HCT116 (cell line): ENCODE measurements at regions not wholly inside any gene's neighbourhood (a gene's known extent, or its start where the extent isn't known, plus 50 kb on each side); places are given as distances from the start of the nearest gene placed in this dataset.
A peak's percentile ranks its signal among the peaks of the same experiment; 100 is the strongest.

Experiments
- ATAC-seq: fragments of 200-7000 bp; cut with Tn5 transposase; 2 replicates; pipeline ENCODE4 v1.9.1; 2020; ENCODE audit warnings: mild to moderate bottlenecking, moderate library complexity
- BruUV-seq: library from RNA; stranded (reverse); fragments of 400-500 nt; replicated peaks from 2 replicates; lab custom pipeline; 2021; lab: Mats Ljungman, UMichigan
- CTCF ChIA-PET: fragments of 300-600 bp; sonication (Branson Sonifier 250); formaldehyde crosslinking; loops from one replicate; lab custom pipeline; 2021; ENCODE audit warnings: antibody characterized with exemption; lab: Charles Lee
- POLR2A ChIA-PET: fragments of 300-600, 350-600 bp; sonication (Branson Sonifier 250); formaldehyde crosslinking; loops from one replicate; lab custom pipeline; 2021; ENCODE audit warnings: antibody characterized with exemption; lab: Charles Lee
- RAD21 ChIA-PET, 2 experiments: fragments of 300-600 bp; sonication (Branson Sonifier 250); formaldehyde crosslinking; loops; one replicate each; lab custom pipeline; 2023; ENCODE audit warnings: low total read pairs in 2 of 2; ENCODE audit not compliant: uncharacterized antibody in 2 of 2, unreplicated experiment in 2 of 2, low non-redundant PET in 1 of 2; lab: Charles Lee
- DNase-seq: peaks from one replicate; pipeline ENCODE4 v3.0.0-alpha.2; 2010; ENCODE audit warnings: low read depth, low spot score
- H2AFZ ChIP-seq: fragments of 200-600 bp; shearing (Covaris generic), sonication (generic); 2 replicates; pipeline ENCODE4 v1.6.1; 2017; ENCODE audit warnings: low read depth, mixed run types, mixed read lengths, antibody characterized with exemption, low read length; ENCODE audit not compliant: poor library complexity, severe bottlenecking
- H3K27ac ChIP-seq: 2 replicates; pipeline ENCODE4 v1.5.1; 2012; ENCODE audit warnings: low read depth, low read length
- H3K27me3 ChIP-seq: fragments of 200-600 bp; sonication (generic); 2 replicates; pipeline ENCODE4 v1.6.1; 2016; ENCODE audit warnings: mixed run types, low read length, mixed read lengths; ENCODE audit not compliant: insufficient read depth
- H3K36me3 ChIP-seq, 2 experiments: fragments of 200-500 bp in 1 of 2; fragments of 200-600 bp in 1 of 2; sonication (Bioruptor generic) in 1 of 2; sonication (generic) in 1 of 2; 2 replicates each; pipeline versions ENCODE4 v1.5.1 to v1.6.1; 2014 to 2016; ENCODE audit warnings: low read length in 2 of 2, inconsistent platforms in 1 of 2, mixed read lengths in 1 of 2, mixed run types in 1 of 2; ENCODE audit not compliant: insufficient read depth in 2 of 2, control insufficient read depth in 1 of 2
- H3K4me1 ChIP-seq, 2 experiments: fragments of 200-600 bp in 1 of 2; sonication (generic) in 1 of 2; 2 replicates each; pipeline versions ENCODE4 v1.5.1 to v1.6.1; 2012 to 2017; ENCODE audit warnings: low read length in 2 of 2, inconsistent platforms in 1 of 2, mild to moderate bottlenecking in 1 of 2, mixed read lengths in 1 of 2, mixed run types in 1 of 2, moderate library complexity in 1 of 2; ENCODE audit not compliant: insufficient read depth in 2 of 2, control insufficient read depth in 1 of 2
- H3K4me2 ChIP-seq: fragments of 200-600 bp; sonication (generic); 2 replicates; pipeline ENCODE4 v1.6.1; 2017; ENCODE audit warnings: mixed run types, low read length, mixed read lengths
- H3K4me3 ChIP-seq, 2 experiments: fragments of 200-600 bp in 1 of 2; sonication (generic) in 1 of 2; replicated peaks in 1 of 2; 2 replicates each; pipeline ENCODE4 v1.5.1; 2011 to 2016; ENCODE audit warnings: low read length in 2 of 2, control low read depth in 1 of 2, low read depth in 1 of 2, mild to moderate bottlenecking in 1 of 2, mixed read lengths in 1 of 2, mixed run types in 1 of 2
- H3K79me2 ChIP-seq: fragments of 200-600 bp; sonication (generic); 2 replicates; pipeline ENCODE4 v1.6.1; 2017; ENCODE audit warnings: mild to moderate bottlenecking, mixed run types, low read length, moderate library complexity, mixed read lengths; ENCODE audit not compliant: insufficient read depth
- H3K9ac ChIP-seq: fragments of 200-600 bp; sonication (generic); 2 replicates; pipeline ENCODE4 v1.6.1; 2016; ENCODE audit warnings: low read length, mixed read lengths
- H3K9me2 ChIP-seq: fragments of 200-600 bp; sonication (generic), shearing (Covaris generic); 2 replicates; pipeline ENCODE4 v1.6.1; 2017; ENCODE audit warnings: mixed run types, mild to moderate bottlenecking, moderate library complexity; ENCODE audit not compliant: insufficient read depth
- H3K9me3 ChIP-seq, 2 experiments: fragments of 200-500 bp in 1 of 2; fragments of 200-600 bp in 1 of 2; sonication (Bioruptor generic) in 1 of 2; sonication (generic) in 1 of 2; 2 replicates each; pipeline ENCODE4 v1.6.1; 2014 to 2017; ENCODE audit warnings: low read length in 2 of 2, mixed read lengths in 2 of 2, inconsistent platforms in 1 of 2, low read depth in 1 of 2, mild to moderate bottlenecking in 1 of 2, mixed run types in 1 of 2, moderate library complexity in 1 of 2; ENCODE audit not compliant: control insufficient read depth in 1 of 2, insufficient read depth in 1 of 2
- H4K20me1 ChIP-seq: fragments of 200-600 bp; sonication (generic), shearing (Covaris generic); 2 replicates; pipeline ENCODE4 v1.6.1; 2017; ENCODE audit warnings: mixed run types, mild to moderate bottlenecking, moderate library complexity; ENCODE audit not compliant: insufficient read depth
- CBX3 ChIP-seq: IDR thresholded peaks from 2 replicates; pipeline ENCODE4 v1.6.1; 2012; ENCODE audit warnings: low read depth
- CEBPB ChIP-seq: IDR thresholded peaks from 2 replicates; pipeline ENCODE4 v1.6.1; 2012; ENCODE audit warnings: low read depth
- ELF1 ChIP-seq: IDR thresholded peaks from 2 replicates; pipeline ENCODE4 v1.6.1; 2012; ENCODE audit warnings: low read depth, borderline replicate concordance
- EZH2phosphoT487 ChIP-seq: fragments of 200-600 bp; IDR thresholded peaks from 2 replicates; pipeline ENCODE4 v1.6.1; 2018; ENCODE audit warnings: antibody characterized with exemption, borderline replicate concordance
- FOSL1 ChIP-seq: IDR thresholded peaks from 2 replicates; pipeline ENCODE4 v1.6.1; 2012; ENCODE audit warnings: low read depth
- JUND ChIP-seq: IDR thresholded peaks from 2 replicates; pipeline ENCODE4 v1.6.1; 2012
- POLR2A ChIP-seq: IDR thresholded peaks from 2 replicates; pipeline ENCODE4 v1.7.0; 2011; ENCODE audit warnings: borderline replicate concordance; ENCODE audit not compliant: insufficient read depth, insufficient read length; ENCODE audit errors: extremely low read depth
- TCF7L2 ChIP-seq: IDR thresholded peaks from 2 replicates; pipeline ENCODE4 v1.7.0; 2011; ENCODE audit warnings: borderline replicate concordance, inconsistent platforms; ENCODE audit not compliant: insufficient read depth, insufficient read length; ENCODE audit errors: extremely low read depth
- YY1 ChIP-seq: IDR thresholded peaks from 2 replicates; pipeline ENCODE4 v1.6.1; 2011; ENCODE audit warnings: low read length, low read depth, moderate library complexity, mild to moderate bottlenecking; ENCODE audit not compliant: insufficient replicate concordance; ENCODE audit errors: extremely low read depth
- ZFX ChIP-seq: fragments of 450-650 bp; IDR thresholded peaks from 2 replicates; pipeline ENCODE4 v1.6.1; 2017
- intact Hi-C: fragments of 100-400 bp; cut with micrococcal nuclease; formaldehyde crosslinking; loops from 2 replicates; pipeline ENCODE4 v1.10.0; 2022
- TF ChIP-seq, protein P1 (sequence below), 3 experiments: fragments of 200-600 bp in 1 of 3; sonication (generic) in 1 of 3; IDR thresholded peaks in 2 of 3; conservative IDR thresholded peaks in 1 of 3; 2 replicates each; pipeline ENCODE4 v1.5.1; 2012 to 2017; ENCODE audit warnings: low read depth in 2 of 3, low read length in 2 of 3, antibody characterized with exemption in 1 of 3, borderline replicate concordance in 1 of 3, control low read depth in 1 of 3, mild to moderate bottlenecking in 1 of 3, mixed read lengths in 1 of 3, mixed run types in 1 of 3, moderate library complexity in 1 of 3; ENCODE audit not compliant: insufficient read depth in 1 of 3
- TF ChIP-seq, protein P2 (sequence below): IDR thresholded peaks from 2 replicates; pipeline ENCODE4 v1.6.1; 2012

GRCh38 chr5:125215593-125215992 is 469.2 kb upstream of the ZNF608 start:
- Histone ChIP-seq H3K27ac (no peak overlapping the region), H3K79me2 (no peaks in the 10 kb centered on the region), H3K36me3 (no peaks in the 10 kb centered on the region), H3K27me3 (no peaks in the 10 kb centered on the region), H3K9me2 (no peaks in the 10 kb centered on the region), H3K9ac (no peak overlapping the region), H4K20me1 (no peaks in the 10 kb centered on the region), H3K9me3 (no peaks in the 10 kb centered on the region), H2AFZ (peak overlapping the region; percentile 41), H3K4me3 (no peak overlapping the region), H3K4me1 (no peaks in the 10 kb centered on the region), H3K4me2 (no peak overlapping the region)
- ChIA-PET POLR2A (no interaction called here), CTCF (no interaction called here), RAD21 (no interaction called here)
- ATAC-seq (no peak), DNase-seq (no peak)
- TF ChIP-seq CEBPB = no peak
- TF ChIP-seq JUND = no peak
- TF ChIP-seq, protein P1, sequence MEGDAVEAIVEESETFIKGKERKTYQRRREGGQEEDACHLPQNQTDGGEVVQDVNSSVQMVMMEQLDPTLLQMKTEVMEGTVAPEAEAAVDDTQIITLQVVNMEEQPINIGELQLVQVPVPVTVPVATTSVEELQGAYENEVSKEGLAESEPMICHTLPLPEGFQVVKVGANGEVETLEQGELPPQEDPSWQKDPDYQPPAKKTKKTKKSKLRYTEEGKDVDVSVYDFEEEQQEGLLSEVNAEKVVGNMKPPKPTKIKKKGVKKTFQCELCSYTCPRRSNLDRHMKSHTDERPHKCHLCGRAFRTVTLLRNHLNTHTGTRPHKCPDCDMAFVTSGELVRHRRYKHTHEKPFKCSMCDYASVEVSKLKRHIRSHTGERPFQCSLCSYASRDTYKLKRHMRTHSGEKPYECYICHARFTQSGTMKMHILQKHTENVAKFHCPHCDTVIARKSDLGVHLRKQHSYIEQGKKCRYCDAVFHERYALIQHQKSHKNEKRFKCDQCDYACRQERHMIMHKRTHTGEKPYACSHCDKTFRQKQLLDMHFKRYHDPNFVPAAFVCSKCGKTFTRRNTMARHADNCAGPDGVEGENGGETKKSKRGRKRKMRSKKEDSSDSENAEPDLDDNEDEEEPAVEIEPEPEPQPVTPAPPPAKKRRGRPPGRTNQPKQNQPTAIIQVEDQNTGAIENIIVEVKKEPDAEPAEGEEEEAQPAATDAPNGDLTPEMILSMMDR (IDR thresholded peaks at IDR 0.05 in 2 of 3, conservative IDR thresholded peaks at IDR 0.05 in 1 of 3; ENCODE audit: borderline replicate concordance in 1 of 3, insufficient read depth in 1 of 3, low read depth in 2 of 3, low read length in 2 of 3) = no peak
- TF ChIP-seq ZFX = no peak
- TF ChIP-seq EZH2phosphoT487 = no peak
- no peak for TF ChIP-seq CBX3
- no peak for TF ChIP-seq YY1
- TF ChIP-seq FOSL1 = no peak
- TF ChIP-seq, protein P2, sequence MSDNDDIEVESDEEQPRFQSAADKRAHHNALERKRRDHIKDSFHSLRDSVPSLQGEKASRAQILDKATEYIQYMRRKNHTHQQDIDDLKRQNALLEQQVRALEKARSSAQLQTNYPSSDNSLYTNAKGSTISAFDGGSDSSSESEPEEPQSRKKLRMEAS = no peak
- TF ChIP-seq ELF1 = no peak
- TF ChIP-seq TCF7L2 = no peak
- no peak for TF ChIP-seq POLR2A
- BruUV-seq = no TSS peak
- intact Hi-C loops = no loop called here
